ENCODE measurements at regions not wholly inside any gene's neighbourhood (a gene's known extent, or its start where the extent isn't known, plus 50 kb on each side); places are given as distances from the start of the nearest gene placed in this dataset.

- DNase-seq (ENCODE audit: low read depth): no peak
Observed at GRCh38 chr4:22220965-22221364, 272.4 kb upstream of the KCNIP4 start.

- no peak for DNase-seq (ENCODE audit: low read depth)
Observed at GRCh38 chr4:22217480-22217879, 268.9 kb upstream of the KCNIP4 start.

- no peak for DNase-seq (ENCODE audit: low read depth)
Observed at GRCh38 chr4:22216278-22216677, 267.7 kb upstream of the KCNIP4 start.

GRCh38 chr4:22215084-22215483 is 266.5 kb upstream of the KCNIP4 start:
- no peak for DNase-seq (ENCODE audit: low read depth)

GRCh38 chr4:22203711-22204011 is 255.1 kb upstream of the KCNIP4 start:
- DNase-seq (ENCODE audit: low read depth): no peak

- no peak for DNase-seq (ENCODE audit: low read depth)
Observed at GRCh38 chr4:22202975-22203710, 254.6 kb upstream of the KCNIP4 start.

GRCh38 chr4:22202246-22202974 is 253.8 kb upstream of the KCNIP4 start:
- peak; percentile 11 for DNase-seq (ENCODE audit: low read depth)

- DNase-seq (ENCODE audit: low read depth): no peak
Observed at GRCh38 chr4:22201256-22201655, 252.7 kb upstream of the KCNIP4 start.

GRCh38 chr4:22196551-22196950 is 248.0 kb upstream of the KCNIP4 start:
- DNase-seq (ENCODE audit: low read depth): no peak

- DNase-seq (ENCODE audit: low read depth): no peak
Observed at GRCh38 chr4:22192084-22192511, 243.5 kb upstream of the KCNIP4 start.

- no peak for DNase-seq (ENCODE audit: low read depth)
Observed at GRCh38 chr4:22191565-22191964, 243.0 kb upstream of the KCNIP4 start.

- DNase-seq (ENCODE audit: low read depth): peak; percentile 86
Observed at GRCh38 chr4:22190855-22191254, 242.3 kb upstream of the KCNIP4 start.

GRCh38 chr4:22187203-22187820 is 238.7 kb upstream of the KCNIP4 start:
- DNase-seq (ENCODE audit: low read depth): no peak

GRCh38 chr4:22181736-22182135 is 233.2 kb upstream of the KCNIP4 start:
- DNase-seq (ENCODE audit: low read depth): no peak

- peak; percentile 81 for DNase-seq (ENCODE audit: low read depth)
Observed at GRCh38 chr4:22179124-22179874, 230.7 kb upstream of the KCNIP4 start.

- no peak for DNase-seq (ENCODE audit: low read depth)
Observed at GRCh38 chr4:22174640-22175039, 226.1 kb upstream of the KCNIP4 start.

GRCh38 chr4:22170353-22170752 is 221.8 kb upstream of the KCNIP4 start:
- peak; percentile 62 for DNase-seq (ENCODE audit: low read depth)

GRCh38 chr4:22167201-22167600 is 218.6 kb upstream of the KCNIP4 start:
- no peak for DNase-seq (ENCODE audit: low read depth)

GRCh38 chr4:22162454-22162853 is 213.9 kb upstream of the KCNIP4 start:
- no peak for DNase-seq (ENCODE audit: low read depth)

GRCh38 chr4:22130741-22131140 is 182.2 kb upstream of the KCNIP4 start:
- DNase-seq (ENCODE audit: low read depth): no peak

GRCh38 chr4:22129454-22130029 is 181.0 kb upstream of the KCNIP4 start:
- DNase-seq (ENCODE audit: low read depth): peak; percentile 36

GRCh38 chr4:22122062-22122461 is 173.5 kb upstream of the KCNIP4 start:
- DNase-seq (ENCODE audit: low read depth): no peak

Measured in RPMI7951 (cell line).